Fibroblast of the aortic adventitia (primary cell): ENCODE measurements at regions not wholly inside any gene's neighbourhood (a gene's known extent, or its start where the extent isn't known, plus 50 kb on each side); places are given as distances from the start of the nearest gene placed in this dataset.

ENCODE experiments used
- DNase-seq: peaks from one replicate; pipeline ENCODE4 v3.0.0-alpha.2; 2010; ENCODE audit warnings: low read depth
- H3K4me3 ChIP-seq: 2 replicates; pipeline ENCODE4 v1.5.1; 2011; ENCODE audit warnings: low read depth, mild to moderate bottlenecking, control low read depth, low read length, moderate library complexity
- TF ChIP-seq, protein P1 (sequence below): IDR thresholded peaks from 2 replicates; pipeline ENCODE4 v1.5.1; 2011; ENCODE audit warnings: mild to moderate bottlenecking, low read length, control low read depth, inconsistent platforms; ENCODE audit not compliant: insufficient read depth

DNA sequence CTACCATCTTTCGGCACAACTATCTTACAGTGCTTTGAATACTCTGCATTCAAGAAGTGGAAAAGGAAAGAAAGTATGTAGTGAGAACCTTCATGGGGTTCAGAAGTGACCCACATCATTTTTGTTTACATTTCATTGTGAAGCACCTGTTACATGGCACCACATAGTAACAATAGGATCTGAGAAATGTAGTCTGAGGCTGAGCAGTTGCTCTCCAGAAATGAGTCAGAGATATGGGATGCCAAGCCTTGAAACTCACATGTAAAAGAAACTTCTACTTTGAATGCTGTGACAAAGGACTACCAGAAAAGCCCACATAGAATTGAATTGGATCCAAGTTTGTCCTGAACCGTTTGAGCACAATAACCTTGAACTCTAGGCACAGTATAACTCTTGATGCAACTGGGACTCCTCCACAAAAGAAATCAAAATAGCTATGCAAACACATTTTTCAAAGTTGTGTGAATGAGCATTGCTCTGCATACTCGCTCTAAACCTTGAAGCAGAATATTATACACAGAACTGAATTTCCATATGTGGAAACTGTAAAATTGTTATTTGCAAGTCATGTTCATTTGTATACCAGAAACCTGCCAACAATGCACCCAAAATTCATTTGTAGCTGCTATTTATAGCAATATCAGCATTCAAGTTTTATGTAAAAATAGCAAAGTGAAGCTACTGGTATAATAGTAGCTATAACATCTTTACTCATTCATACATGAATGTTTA lies 400.9 kb upstream of the POU3F2 start:
- DNase-seq, result no peak
- no peak overlapping the region for H3K4me3 ChIP-seq
- TF ChIP-seq, protein P1, sequence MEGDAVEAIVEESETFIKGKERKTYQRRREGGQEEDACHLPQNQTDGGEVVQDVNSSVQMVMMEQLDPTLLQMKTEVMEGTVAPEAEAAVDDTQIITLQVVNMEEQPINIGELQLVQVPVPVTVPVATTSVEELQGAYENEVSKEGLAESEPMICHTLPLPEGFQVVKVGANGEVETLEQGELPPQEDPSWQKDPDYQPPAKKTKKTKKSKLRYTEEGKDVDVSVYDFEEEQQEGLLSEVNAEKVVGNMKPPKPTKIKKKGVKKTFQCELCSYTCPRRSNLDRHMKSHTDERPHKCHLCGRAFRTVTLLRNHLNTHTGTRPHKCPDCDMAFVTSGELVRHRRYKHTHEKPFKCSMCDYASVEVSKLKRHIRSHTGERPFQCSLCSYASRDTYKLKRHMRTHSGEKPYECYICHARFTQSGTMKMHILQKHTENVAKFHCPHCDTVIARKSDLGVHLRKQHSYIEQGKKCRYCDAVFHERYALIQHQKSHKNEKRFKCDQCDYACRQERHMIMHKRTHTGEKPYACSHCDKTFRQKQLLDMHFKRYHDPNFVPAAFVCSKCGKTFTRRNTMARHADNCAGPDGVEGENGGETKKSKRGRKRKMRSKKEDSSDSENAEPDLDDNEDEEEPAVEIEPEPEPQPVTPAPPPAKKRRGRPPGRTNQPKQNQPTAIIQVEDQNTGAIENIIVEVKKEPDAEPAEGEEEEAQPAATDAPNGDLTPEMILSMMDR, result no peak

- TF ChIP-seq, protein P1, result no peak
- no peak overlapping the region for H3K4me3 ChIP-seq
- no peak for DNase-seq
These were observed 390.7 kb upstream of the POU3F2 start for GRCh38 chr6:98443633-98444032.

GRCh38 chr6:98452685-98453084 lies 381.7 kb upstream of the POU3F2 start:
- TF ChIP-seq, protein P1, result no peak
- no peak for DNase-seq
- H3K4me3 ChIP-seq, result no peak overlapping the region

- TF ChIP-seq, protein P1, result no peak
- H3K4me3 ChIP-seq, result no peak overlapping the region
- DNase-seq, result no peak
These were observed 379.5 kb upstream of the POU3F2 start for GRCh38 chr6:98454809-98455322.

DNA sequence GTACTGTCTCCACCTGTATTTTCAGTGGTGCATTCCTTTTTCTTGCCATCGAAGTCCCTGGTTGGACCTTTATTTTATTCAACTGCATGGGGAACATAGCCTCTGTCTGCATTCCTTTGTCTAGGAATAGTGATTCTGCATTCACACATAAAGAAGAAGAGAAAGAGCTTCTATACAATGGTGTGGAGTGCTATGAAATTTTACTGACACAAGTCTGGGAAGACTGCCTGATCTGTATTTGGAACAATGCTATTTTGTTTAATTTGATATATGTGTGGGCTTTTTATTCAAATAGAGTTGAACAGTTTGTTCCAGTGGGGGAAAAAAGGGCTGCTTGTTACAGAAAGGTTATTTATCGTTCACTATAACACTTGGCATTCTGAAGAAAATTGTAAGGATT lies 375.7 kb upstream of the POU3F2 start:
- TF ChIP-seq, protein P1, result no peak

GRCh38 chr6:98463038-98464000 lies 371.1 kb upstream of the POU3F2 start:
- DNase-seq, result no peak
- H3K4me3 ChIP-seq, result no peak overlapping the region
- TF ChIP-seq, protein P1, result no peak

More for the DNA sequence above, 375.7 kb upstream of the POU3F2 start:
- H3K4me3 ChIP-seq, result no peak overlapping the region
- DNase-seq, result no peak
